GM23248 (cell line): ENCODE measurements at regions not wholly inside any gene's neighbourhood (a gene's known extent, or its start where the extent isn't known, plus 50 kb on each side); places are given as distances from the start of the nearest gene placed in this dataset.

Experiments used
- DNase-seq: peaks from one replicate; pipeline ENCODE4 v3.0.0-alpha.2; 2015
- H2AFZ ChIP-seq: fragments of 200-600 bp; sonication (generic); 2 replicates; pipeline ENCODE4 v1.6.1; 2016; ENCODE audit warnings: antibody characterized with exemption
- H3F3A ChIP-seq: fragments of 200-600 bp; sonication (generic); 2 replicates; pipeline ENCODE4 v1.6.1; 2016; ENCODE audit warnings: mild to moderate bottlenecking, antibody characterized with exemption, mixed run types; ENCODE audit not compliant: insufficient read depth
- H3K27ac ChIP-seq: fragments of 200-600 bp; sonication (generic); 2 replicates; pipeline ENCODE4 v1.5.1; 2016; ENCODE audit warnings: mild to moderate bottlenecking
- H3K27me3 ChIP-seq: fragments of 200-600 bp; sonication (generic); replicated peaks from 2 replicates; pipeline ENCODE4 v1.6.1; 2016; ENCODE audit warnings: mild to moderate bottlenecking; ENCODE audit not compliant: insufficient read depth
- H3K36me3 ChIP-seq: fragments of 200-600 bp; sonication (generic); 2 replicates; pipeline ENCODE4 v1.6.1; 2016; ENCODE audit warnings: low read depth, mild to moderate bottlenecking
- H3K4me1 ChIP-seq: fragments of 200-600 bp; sonication (generic); 2 replicates; pipeline ENCODE4 v1.6.1; 2016; ENCODE audit warnings: mild to moderate bottlenecking; ENCODE audit not compliant: insufficient read depth
- H3K4me2 ChIP-seq: fragments of 200-600 bp; sonication (generic); one replicate; pipeline ENCODE4 v1.6.1; 2016; ENCODE audit warnings: mild to moderate bottlenecking; ENCODE audit not compliant: unreplicated experiment
- H3K4me3 ChIP-seq: fragments of 200-600 bp; sonication (generic); 2 replicates; pipeline ENCODE4 v1.5.1; 2016; ENCODE audit warnings: mild to moderate bottlenecking
- H3K79me2 ChIP-seq: fragments of 200-600 bp; sonication (generic); 2 replicates; pipeline ENCODE4 v1.6.1; 2016; ENCODE audit warnings: mild to moderate bottlenecking; ENCODE audit not compliant: insufficient read depth
- H3K9ac ChIP-seq: fragments of 200-600 bp; sonication (generic); 2 replicates; pipeline ENCODE4 v1.6.1; 2016; ENCODE audit warnings: mild to moderate bottlenecking
- H3K9me2 ChIP-seq: fragments of 200-600 bp; sonication (generic); 2 replicates; pipeline ENCODE4 v1.6.1; 2016; ENCODE audit warnings: mixed run types, mild to moderate bottlenecking, moderate library complexity; ENCODE audit not compliant: insufficient read depth
- H3K9me3 ChIP-seq: fragments of 200-600 bp; sonication (generic); one replicate; pipeline ENCODE4 v1.6.1; 2017; ENCODE audit warnings: low read depth
- H4K20me1 ChIP-seq: fragments of 200-600 bp; sonication (generic); 2 replicates; pipeline ENCODE4 v1.6.0; 2016; ENCODE audit not compliant: insufficient read depth
- EZH2 ChIP-seq: fragments of 200-600 bp; sonication (generic); IDR thresholded peaks from 2 replicates; pipeline ENCODE4 v1.6.1; 2018; ENCODE audit warnings: antibody characterized with exemption, mild to moderate bottlenecking; ENCODE audit not compliant: insufficient read depth, poor library complexity, severe bottlenecking
- EZH2phosphoT487 ChIP-seq: fragments of 200-600 bp; sonication (generic); IDR thresholded peaks from 2 replicates; pipeline ENCODE4 v1.6.1; 2018; ENCODE audit warnings: antibody characterized with exemption, moderate library complexity, mild to moderate bottlenecking, low read depth; ENCODE audit not compliant: insufficient read depth
- WGBS, 2 experiments: methylation state at CpG; one replicate each; pipeline ENCODE4 v1.1.6; 2015 to 2017; ENCODE audit warnings: low lambda C conversion rate in 2 of 2, low coverage in 1 of 2; ENCODE audit errors: missing lambda C conversion rate in 2 of 2; 5-methylcytosine and 5-hydroxymethylcytosine counted together
- in situ Hi-C: fragments of 300-500 bp; cut with MboI; formaldehyde crosslinking; loops from 2 replicates; pipeline ENCODE4 v1.15.0; 2020

- H3K27me3 ChIP-seq, result no peaks in the 10 kb centered on the region
- H3K9ac ChIP-seq, result no peak overlapping the region
- in situ Hi-C loops, result no loop called here
- no peak for DNase-seq
- no peaks in the 10 kb centered on the region for H3K79me2 ChIP-seq
- no peak overlapping the region for H3K27ac ChIP-seq
- H3K4me3 ChIP-seq, result no peak overlapping the region
- H3K4me1 ChIP-seq, result 0 out of 2 replicates have a peak, but pooled peaks cover 4% of the 10 kb centered on the region
- no peaks in the 10 kb centered on the region for H4K20me1 ChIP-seq
- no peak overlapping the region for H2AFZ ChIP-seq
- no peaks in the 10 kb centered on the region for H3K9me3 ChIP-seq
- TF ChIP-seq EZH2 (no peak), EZH2phosphoT487 (no peak)
- no peaks in the 10 kb centered on the region for H3K36me3 ChIP-seq
- H3F3A ChIP-seq, result peaks cover 23% of the 10 kb centered on the region
- 79 to 92% methylated on average over 3 of the region's 3 CpGs for WGBS, 2 experiments
- H3K4me2 ChIP-seq, result no peak overlapping the region
- H3K9me2 ChIP-seq, result no peaks in the 10 kb centered on the region
Observed at GRCh38 chr20:47451602-47451904, 50.1 kb upstream of the NCOA3 start.
